HepG2 (cell line): ENCODE measurements at regions not wholly inside any gene's neighbourhood (a gene's known extent, or its start where the extent isn't known, plus 50 kb on each side); places are given as distances from the start of the nearest gene placed in this dataset.

Source experiments
- ATAC-seq: fragments of 200-7000 bp; cut with Tn5 transposase; 3 replicates; pipeline ENCODE4 v1.9.1; 2020; ENCODE audit warnings: mild to moderate bottlenecking, moderate library complexity
- BruUV-seq: library from RNA; stranded (reverse); fragments of 400-500 nt; replicated peaks from 2 replicates; lab custom pipeline; 2021; lab: Mats Ljungman, UMichigan
- CTCF ChIA-PET: fragments of 300-600 bp; formaldehyde crosslinking; extraction: SDS; loops from one replicate; lab custom pipeline; 2021; ENCODE audit warnings: low total read pairs, inconsistent platforms, low intra/inter-chr PET ratio; lab: Yijun Ruan, JAX
- POLR2A ChIA-PET: fragments of 350-600 bp; sonication (Branson Sonifier 250); formaldehyde crosslinking; loops from one replicate; lab custom pipeline; 2020; ENCODE audit warnings: antibody characterized with exemption, inconsistent platforms; lab: Yijun Ruan, JAX
- DNase-seq: peaks from one replicate; pipeline ENCODE4 v3.0.0-alpha.2; 2015; ENCODE audit warnings: low spot score
- FAIRE-seq: peaks from 3 replicates; lab custom pipeline; 2011; peaks lifted over from hg19 to GRCh38; lab: Jason Lieb, UNC
- H2AFZ ChIP-seq: one replicate; pipeline ENCODE4 v1.6.1; 2011; ENCODE audit warnings: low read length, inconsistent platforms
- H3K27ac ChIP-seq: fragments of 300-600 bp; 3 replicates; pipeline ENCODE4 v1.8.0; 2011; ENCODE audit warnings: mixed run types, mild to moderate bottlenecking, mixed read lengths, low read length, inconsistent platforms; ENCODE audit not compliant: insufficient read depth; ENCODE audit errors: extremely low read length
- H3K27me3 ChIP-seq, 2 experiments: fragments of 200-600 bp in 1 of 2; 2 replicates in 1 of 2; 3 replicates in 1 of 2; pipeline versions ENCODE4 v1.6.0 to v1.8.0; 2011; ENCODE audit warnings: low read length in 2 of 2, mild to moderate bottlenecking in 2 of 2, moderate library complexity in 2 of 2, inconsistent platforms in 1 of 2; ENCODE audit not compliant: insufficient read depth in 2 of 2, control insufficient read depth in 1 of 2
- H3K36me3 ChIP-seq, 2 experiments: fragments of 200-600 bp in 1 of 2; replicated peaks in 1 of 2; 2 replicates in 1 of 2; 3 replicates in 1 of 2; pipeline versions ENCODE4 v1.5.1 to v1.8.0; 2011; ENCODE audit warnings: low read length in 2 of 2, inconsistent platforms in 1 of 2; ENCODE audit not compliant: insufficient read depth in 2 of 2, control insufficient read depth in 1 of 2
- H3K4me1 ChIP-seq: 2 replicates; pipeline ENCODE4 v1.5.1; 2012; ENCODE audit warnings: low read length, inconsistent platforms; ENCODE audit not compliant: insufficient read depth
- H3K4me2 ChIP-seq: 2 replicates; pipeline ENCODE4 v1.6.0; 2011; ENCODE audit warnings: low read depth, low read length, inconsistent platforms
- H3K4me3 ChIP-seq, 3 experiments: fragments of 200-600 bp in 1 of 3; sonication (generic), shearing (Covaris generic) in 1 of 3; replicated peaks in 1 of 3; 2 replicates each; pipeline ENCODE4 v1.5.1; 2011 to 2016; ENCODE audit warnings: low read length in 3 of 3, inconsistent platforms in 2 of 3, low read depth in 2 of 3, mild to moderate bottlenecking in 2 of 3, control low read depth in 1 of 3, mixed read lengths in 1 of 3; ENCODE audit not compliant: insufficient read depth in 1 of 3
- H3K79me2 ChIP-seq: one replicate; pipeline ENCODE4 v1.6.1; 2011; ENCODE audit warnings: low read length, inconsistent platforms; ENCODE audit not compliant: insufficient read depth
- H3K9ac ChIP-seq: 2 replicates; pipeline ENCODE4 v1.6.0; 2011; ENCODE audit warnings: mild to moderate bottlenecking, low read depth, low read length, inconsistent platforms; ENCODE audit not compliant: insufficient read depth
- H3K9me3 ChIP-seq: 2 replicates; pipeline ENCODE4 v1.5.1; 2012; ENCODE audit warnings: mild to moderate bottlenecking, low read length
- H4K20me1 ChIP-seq: 2 replicates; pipeline ENCODE4 v1.6.0; 2011; ENCODE audit warnings: inconsistent platforms, mild to moderate bottlenecking, low read length, moderate library complexity; ENCODE audit not compliant: insufficient read depth
- ONECUT2 ChIP-seq: sonication (generic); formaldehyde crosslinking; IDR thresholded peaks from 2 replicates; pipeline ENCODE4 v1.4.0; 2020; ENCODE audit warnings: missing genetic modification reagents
- WIZ ChIP-seq: sonication (generic); formaldehyde crosslinking; IDR thresholded peaks from 2 replicates; pipeline ENCODE4 v1.5.1; 2020; ENCODE audit warnings: mild to moderate bottlenecking, missing genetic modification reagents
- WGBS: methylation state at CpG from one replicate; pipeline ENCODE4 v1.1.6; 2017; ENCODE audit warnings: low lambda C conversion rate; 5-methylcytosine and 5-hydroxymethylcytosine counted together
- in situ Hi-C: cut with HindIII; loops from 2 replicates; pipeline ENCODE4 v1.10.0; 2017; ENCODE audit warnings: low pct_unique_long_range_greater_than_20kb; ENCODE audit not compliant: extremely low pct_ligation_motif_present
- intact Hi-C: fragments of 100-400 bp; cut with micrococcal nuclease; formaldehyde crosslinking; loops from one replicate; pipeline ENCODE4 v1.10.0; 2022; ENCODE audit not compliant: unreplicated experiment

DNA sequence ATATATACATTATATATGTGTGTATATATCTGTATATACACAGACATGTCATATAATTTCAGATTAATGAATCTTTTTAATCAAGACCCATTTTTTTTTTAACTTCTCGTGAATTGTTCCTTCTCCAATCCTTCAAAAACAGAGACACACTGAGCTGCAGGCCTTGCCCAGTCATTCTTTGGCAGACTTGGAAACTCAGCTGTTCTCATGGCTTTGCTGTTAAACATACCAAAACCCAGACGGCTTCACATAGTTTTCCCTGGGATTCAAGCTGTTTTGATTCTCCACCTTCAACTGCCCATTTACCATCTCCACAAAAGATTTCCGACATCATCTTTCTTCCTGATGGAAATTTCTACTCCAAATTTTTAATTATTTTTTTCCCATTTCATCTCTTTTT, 148.7 kb downstream of the KCNJ2 start:
- H3K27ac ChIP-seq: no peak overlapping the region
- no peak overlapping the region for H2AFZ ChIP-seq
- DNase-seq (no peak), ATAC-seq (no peak), FAIRE-seq (no peak)
- no peaks in the 10 kb centered on the region for H3K4me1 ChIP-seq
- H3K9me3 ChIP-seq: peaks cover 91% of the 10 kb centered on the region
- H3K36me3 ChIP-seq: no peaks in the 10 kb centered on the region
- H3K4me3 ChIP-seq: no peak overlapping the region
- no peaks in the 10 kb centered on the region for H3K79me2 ChIP-seq
- intact Hi-C loops (no loop called here), in situ Hi-C loops (no loop called here)
- ChIA-PET CTCF (no interaction called here), POLR2A (no interaction called here)
- WGBS: 21% methylated on average over 3 of the region's 3 CpGs
- H4K20me1 ChIP-seq: no peaks in the 10 kb centered on the region
- no TSS peak for BruUV-seq
- no peak overlapping the region for H3K4me2 ChIP-seq
- H3K27me3 ChIP-seq: no peaks in the 10 kb centered on the region
- no peak for TF ChIP-seq WIZ (CRISPR knock-in tag)
- no peak overlapping the region for H3K9ac ChIP-seq

DNA sequence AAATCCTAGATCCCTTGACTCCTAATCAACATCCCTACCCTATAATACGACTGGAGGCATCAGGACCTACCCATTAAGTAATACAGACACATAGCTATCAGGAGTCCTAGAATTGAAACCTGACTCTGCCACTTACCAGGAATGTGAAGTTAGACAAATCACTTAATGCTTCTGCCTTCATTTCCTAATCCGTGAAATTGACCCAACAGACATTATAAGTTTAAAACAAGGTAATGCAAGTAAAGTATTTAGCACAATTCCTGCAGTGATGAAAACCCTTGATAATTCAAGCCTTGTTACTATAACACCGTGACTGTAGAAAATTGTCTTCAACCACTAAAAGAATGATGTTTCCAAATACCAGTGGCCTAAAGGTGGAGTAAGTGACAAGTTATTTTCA, 150.2 kb downstream of the KCNJ2 start:
- no peaks in the 10 kb centered on the region for H3K36me3 ChIP-seq
- no peak overlapping the region for H3K4me3 ChIP-seq
- peaks cover 91% of the 10 kb centered on the region for H3K9me3 ChIP-seq
- H3K4me1 ChIP-seq: no peaks in the 10 kb centered on the region
- TF ChIP-seq ONECUT2 (CRISPR knock-in tag): no peak
- TF ChIP-seq, all 625 proteins: peak for 0
- CTCF ChIA-PET: no interaction called here
- no peak for FAIRE-seq
- 2% methylated on average over 3 of the region's 3 CpGs for WGBS
- no peak overlapping the region for H3K27ac ChIP-seq
- ATAC-seq: no peak
- H2AFZ ChIP-seq: no peak overlapping the region
- no peaks in the 10 kb centered on the region for H3K79me2 ChIP-seq
- intact Hi-C loops: no loop called here
- POLR2A ChIA-PET: no interaction called here
- no peaks in the 10 kb centered on the region for H4K20me1 ChIP-seq
- H3K9ac ChIP-seq: no peak overlapping the region
- no TSS peak for BruUV-seq
- H3K4me2 ChIP-seq: no peak overlapping the region
- no peaks in the 10 kb centered on the region for H3K27me3 ChIP-seq
- in situ Hi-C loops: no loop called here
- no peak for DNase-seq
